Trophoblast cell (in vitro differentiated cells and primary cell): ENCODE measurements at regions not wholly inside any gene's neighbourhood (a gene's known extent, or its start where the extent isn't known, plus 50 kb on each side); places are given as distances from the start of the nearest gene placed in this dataset.

Experiments used
- DNase-seq, 2 donors: peaks; one replicate each; pipeline ENCODE4 v3.0.0-alpha.2; 2016
- H2AFZ ChIP-seq: 2 replicates; pipeline ENCODE4 v1.6.1; 2013; ENCODE audit warnings: low read length, moderate library complexity, mild to moderate bottlenecking; ENCODE audit not compliant: insufficient read depth, poor library complexity
- H2AK5ac ChIP-seq: 2 replicates; pipeline ENCODE4 v1.6.1; 2013; ENCODE audit warnings: mild to moderate bottlenecking, low read length
- H2BK120ac ChIP-seq: 2 replicates; pipeline ENCODE4 v1.6.1; 2013; ENCODE audit warnings: low read length, mild to moderate bottlenecking, moderate library complexity; ENCODE audit not compliant: insufficient read depth, poor library complexity
- H2BK12ac ChIP-seq: 2 replicates; pipeline ENCODE4 v1.6.1; 2013; ENCODE audit warnings: mild to moderate bottlenecking, low read length, moderate library complexity
- H2BK5ac ChIP-seq: 2 replicates; pipeline ENCODE4 v1.6.1; 2013; ENCODE audit warnings: low read length, low read depth, moderate library complexity, mild to moderate bottlenecking; ENCODE audit not compliant: poor library complexity
- H3K14ac ChIP-seq: 2 replicates; pipeline ENCODE4 v1.6.1; 2013; ENCODE audit warnings: mild to moderate bottlenecking, low read length
- H3K18ac ChIP-seq: 2 replicates; pipeline ENCODE4 v1.6.1; 2013; ENCODE audit warnings: mild to moderate bottlenecking, low read length
- H3K23ac ChIP-seq: 2 replicates; pipeline ENCODE4 v1.6.1; 2013; ENCODE audit warnings: low read length
- H3K27ac ChIP-seq: 2 replicates; pipeline ENCODE4 v1.5.1; 2013; ENCODE audit warnings: low read depth, mild to moderate bottlenecking, inconsistent platforms, low read length, moderate library complexity
- H3K27me3 ChIP-seq: 2 replicates; pipeline ENCODE4 v1.6.1; 2013; ENCODE audit warnings: inconsistent platforms, mild to moderate bottlenecking, low read length, moderate library complexity; ENCODE audit not compliant: insufficient read depth
- H3K36me3 ChIP-seq, 2 experiments: 1 replicate in 1 of 2; 2 replicates in 1 of 2; pipeline ENCODE4 v1.6.1; 2013; ENCODE audit warnings: low read length in 2 of 2, mild to moderate bottlenecking in 2 of 2, moderate library complexity in 1 of 2; ENCODE audit not compliant: insufficient read depth in 2 of 2, control insufficient read depth in 1 of 2
- H3K4ac ChIP-seq: 2 replicates; pipeline ENCODE4 v1.6.1; 2013; ENCODE audit warnings: low read depth, mild to moderate bottlenecking, low read length, moderate library complexity
- H3K4me1 ChIP-seq, 2 experiments: 1 replicate in 1 of 2; 2 replicates in 1 of 2; pipeline ENCODE4 v1.6.1; 2013; ENCODE audit warnings: low read length in 2 of 2, mild to moderate bottlenecking in 2 of 2, moderate library complexity in 1 of 2; ENCODE audit not compliant: insufficient read depth in 2 of 2, control insufficient read depth in 1 of 2
- H3K4me2 ChIP-seq: 2 replicates; pipeline ENCODE4 v1.6.1; 2013; ENCODE audit warnings: inconsistent platforms, mild to moderate bottlenecking, low read length, moderate library complexity
- H3K4me3 ChIP-seq: 2 replicates; pipeline ENCODE4 v1.5.1; 2013; ENCODE audit warnings: mild to moderate bottlenecking, low read depth, low read length, inconsistent platforms
- H3K79me1 ChIP-seq: one replicate; pipeline ENCODE4 v1.6.1; 2013; ENCODE audit warnings: low read length
- H3K79me2 ChIP-seq: 2 replicates; pipeline ENCODE4 v1.6.1; 2013; ENCODE audit warnings: low read length, mild to moderate bottlenecking; ENCODE audit not compliant: control insufficient read depth, insufficient read depth, poor library complexity
- H3K9ac ChIP-seq: 2 replicates; pipeline ENCODE4 v1.6.1; 2013; ENCODE audit warnings: mild to moderate bottlenecking, low read length
- H3K9me3 ChIP-seq: 2 replicates; pipeline ENCODE4 v1.6.1; 2013; ENCODE audit warnings: low read depth, mild to moderate bottlenecking, control low read depth, inconsistent platforms, low read length; ENCODE audit not compliant: insufficient read depth
- H4K12ac ChIP-seq: 2 replicates; pipeline ENCODE4 v1.6.1; 2013; ENCODE audit warnings: low read depth, mild to moderate bottlenecking, low read length, moderate library complexity
- H4K8ac ChIP-seq: 2 replicates; pipeline ENCODE4 v1.6.1; 2013; ENCODE audit warnings: low read depth, mild to moderate bottlenecking, low read length, moderate library complexity
- H4K91ac ChIP-seq: one replicate; pipeline ENCODE4 v1.6.1; 2013; ENCODE audit warnings: low read depth, mild to moderate bottlenecking, low read length, moderate library complexity
- WGBS: extraction: QIAGEN DNeasy Blood & Tissue Kit; methylation state at CpG from one replicate; pipeline ENCODE4 v1.1.7; 2013; ENCODE audit warnings: missing lambda C conversion rate; ENCODE audit not compliant: insufficient read length, insufficient coverage; ENCODE audit errors: extremely low coverage; 5-methylcytosine and 5-hydroxymethylcytosine counted together

GRCh38 chr2:14866736-14867352 lies 234.3 kb downstream of the LRATD1 start:
- Histone ChIP-seq H3K4ac (no peak overlapping the region), H3K79me2 (no peaks in the 10 kb centered on the region), H4K12ac (no peak overlapping the region), H3K9ac (no peak overlapping the region), H3K14ac (no peak overlapping the region), H2BK5ac (no peak overlapping the region), H3K4me1 (peaks cover 0 to under 1% of the 10 kb centered on the region in 2 experiments), H4K91ac (no peak overlapping the region), H3K27ac (no peak overlapping the region), H2BK12ac (no peak overlapping the region), H2AFZ (no peak overlapping the region), H3K36me3 (no peaks in the 10 kb centered on the region), H3K18ac (no peak overlapping the region), H3K27me3 (no peaks in the 10 kb centered on the region), H2BK120ac (no peak overlapping the region), H2AK5ac (no peak overlapping the region), H3K4me2 (no peak overlapping the region), H3K79me1 (no peaks in the 10 kb centered on the region), H4K8ac (no peak overlapping the region), H3K9me3 (no peaks in the 10 kb centered on the region), H3K23ac (no peak overlapping the region), H3K4me3 (no peak overlapping the region)
- no peak for DNase-seq
- no CpG with 5 or more reads among the region's 1 CpG for WGBS

- Histone ChIP-seq H3K18ac (no peak overlapping the region), H3K4me2 (no peak overlapping the region), H3K27ac (no peak overlapping the region), H3K79me2 (no peaks in the 10 kb centered on the region), H4K12ac (no peak overlapping the region), H4K8ac (no peak overlapping the region), H4K91ac (no peak overlapping the region), H3K9me3 (peaks cover 2% of the 10 kb centered on the region), H3K4ac (no peak overlapping the region), H2BK5ac (no peak overlapping the region), H3K4me1 (no peaks in the 10 kb centered on the region), H3K79me1 (no peaks in the 10 kb centered on the region), H2BK120ac (no peak overlapping the region), H3K36me3 (no peaks in the 10 kb centered on the region), H3K9ac (no peak overlapping the region), H2AFZ (no peak overlapping the region), H2BK12ac (no peak overlapping the region), H3K27me3 (no peaks in the 10 kb centered on the region), H3K14ac (no peak overlapping the region), H3K23ac (no peak overlapping the region), H3K4me3 (no peak overlapping the region), H2AK5ac (no peak overlapping the region)
- no CpG with 5 or more reads among the region's 1 CpG for whole genome bisulfite sequencing
- no peak for DNase-seq
These were observed 235.3 kb downstream of the LRATD1 start for GRCh38 chr2:14867853-14868252.

- Histone ChIP-seq H3K9me3 (peaks cover 2% of the 10 kb centered on the region), H3K36me3 (no peaks in the 10 kb centered on the region), H3K23ac (no peak overlapping the region), H3K4me3 (no peak overlapping the region), H4K12ac (no peak overlapping the region), H3K14ac (no peak overlapping the region), H2BK120ac (no peak overlapping the region), H2AK5ac (no peak overlapping the region), H4K91ac (no peak overlapping the region), H3K9ac (no peak overlapping the region), H2AFZ (no peak overlapping the region), H3K79me2 (no peaks in the 10 kb centered on the region), H3K4ac (no peak overlapping the region), H3K18ac (no peak overlapping the region), H3K79me1 (no peaks in the 10 kb centered on the region), H2BK5ac (no peak overlapping the region), H3K27ac (no peak overlapping the region), H3K4me2 (no peak overlapping the region), H2BK12ac (no peak overlapping the region), H3K4me1 (no peaks in the 10 kb centered on the region), H4K8ac (no peak overlapping the region), H3K27me3 (no peaks in the 10 kb centered on the region)
- DNase-seq, result no peak
- WGBS, result no CpG with 5 or more reads among the region's 17 CpGs
These were observed 240.3 kb downstream of the LRATD1 start for GRCh38 chr2:14872779-14873325.

- Histone ChIP-seq H3K23ac (no peak overlapping the region), H3K27me3 (no peaks in the 10 kb centered on the region), H4K91ac (no peak overlapping the region), H3K27ac (no peak overlapping the region), H2AK5ac (no peak overlapping the region), H3K4me2 (no peak overlapping the region), H3K4ac (no peak overlapping the region), H3K18ac (no peak overlapping the region), H3K14ac (no peak overlapping the region), H2AFZ (no peak overlapping the region), H3K4me1 (no peaks in the 10 kb centered on the region), H3K9me3 (no peaks in the 10 kb centered on the region), H4K8ac (no peak overlapping the region), H2BK12ac (no peak overlapping the region), H3K79me2 (no peaks in the 10 kb centered on the region), H3K9ac (no peak overlapping the region), H3K4me3 (no peak overlapping the region), H2BK120ac (no peak overlapping the region), H3K36me3 (no peaks in the 10 kb centered on the region), H4K12ac (no peak overlapping the region), H3K79me1 (no peaks in the 10 kb centered on the region), H2BK5ac (no peak overlapping the region)
- no peak for DNase-seq
- WGBS, result no CpG with 5 or more reads among the region's 3 CpGs
These were observed 249.3 kb downstream of the LRATD1 start for GRCh38 chr2:14881651-14882327.
